H1 (cell line): ENCODE measurements at regions not wholly inside any gene's neighbourhood (a gene's known extent, or its start where the extent isn't known, plus 50 kb on each side); places are given as distances from the start of the nearest gene placed in this dataset.

Source experiments
- CHD1 ChIP-seq: IDR thresholded peaks from 2 replicates; pipeline ENCODE4 v1.6.1; 2012; ENCODE audit warnings: low read depth, low read length, improper control_type of control experiment
- EZH2 ChIP-seq: fragments of 200-600 bp; sonication (generic); IDR thresholded peaks from 2 replicates; pipeline ENCODE4 v1.7.1; 2012; ENCODE audit warnings: low read depth, mild to moderate bottlenecking, moderate library complexity, low read length, inconsistent platforms; ENCODE audit not compliant: severe bottlenecking
- HDAC2 ChIP-seq, 2 experiments: fragments of 300-600 bp in 1 of 2; sonication (generic) in 1 of 2; IDR thresholded peaks; 2 replicates each; pipeline ENCODE4 v1.6.1; 2011 to 2012; ENCODE audit warnings: low read depth in 2 of 2, low read length in 2 of 2, mild to moderate bottlenecking in 2 of 2, moderate library complexity in 2 of 2, borderline replicate concordance in 1 of 2, inconsistent platforms in 1 of 2
- SRF ChIP-seq: IDR thresholded peaks from 2 replicates; pipeline ENCODE4 v1.6.1; 2011; ENCODE audit warnings: mild to moderate bottlenecking, low read depth, low read length, moderate library complexity
- TCF12 ChIP-seq: IDR thresholded peaks from 2 replicates; pipeline ENCODE4 v1.6.1; 2011; ENCODE audit warnings: low read depth, mild to moderate bottlenecking, low read length
- ZNF274 ChIP-seq: IDR thresholded peaks from 2 replicates; pipeline ENCODE4 v1.7.0; 2012; ENCODE audit warnings: low read length, borderline replicate concordance; ENCODE audit errors: extremely low read depth
- TF ChIP-seq, protein P1 (sequence below), 3 experiments: IDR thresholded peaks; 1 replicate in 2 of 3; 2 replicates in 1 of 3; pipeline versions ENCODE4 v1.5.1 to v1.6.1; 2011; ENCODE audit warnings: low read length in 3 of 3, mild to moderate bottlenecking in 3 of 3, inconsistent platforms in 2 of 3, low read depth in 1 of 3, moderate library complexity in 1 of 3; ENCODE audit not compliant: insufficient read depth in 1 of 3; ENCODE audit errors: control extremely low read depth in 1 of 3

DNA sequence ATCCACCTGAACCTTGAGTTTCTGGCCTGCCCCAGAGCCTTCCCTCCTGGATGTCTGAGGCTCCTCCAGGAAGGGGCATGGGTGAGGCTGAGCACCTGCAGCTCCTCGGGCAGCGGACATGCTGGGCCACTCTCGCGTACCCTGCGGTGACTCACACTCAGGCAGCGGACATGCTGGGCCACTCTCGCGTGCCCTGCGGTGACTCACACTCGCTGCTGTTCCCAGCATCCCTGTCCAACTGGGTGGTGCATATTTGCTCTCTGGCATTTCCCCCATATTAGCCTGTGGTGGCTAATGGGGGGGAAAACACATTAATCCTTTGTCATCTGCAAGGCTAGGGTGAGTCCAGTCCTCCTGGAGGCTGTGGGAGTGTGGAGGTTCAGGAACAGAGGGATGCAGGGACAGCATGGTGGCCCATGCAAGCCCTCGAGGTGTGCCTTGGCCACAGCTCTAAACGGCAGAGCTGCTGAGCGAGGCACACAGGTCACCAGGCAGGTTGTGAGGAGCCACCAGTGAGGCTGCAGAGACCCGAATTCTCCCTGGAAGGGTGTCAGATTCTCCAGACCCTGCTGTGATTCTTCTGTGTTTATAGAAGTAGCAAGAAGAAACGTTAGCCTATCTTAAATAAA, 728.1 kb downstream of the BRD1 start:
- TF ChIP-seq HDAC2 (IDR thresholded peaks at IDR 0.05; ENCODE audit: borderline replicate concordance in 1 of 2, low read depth in 2 of 2, low read length in 2 of 2), result no peak
- TF ChIP-seq ZNF274, result no peak
- no peak for TF ChIP-seq SRF
- TF ChIP-seq, protein P1, sequence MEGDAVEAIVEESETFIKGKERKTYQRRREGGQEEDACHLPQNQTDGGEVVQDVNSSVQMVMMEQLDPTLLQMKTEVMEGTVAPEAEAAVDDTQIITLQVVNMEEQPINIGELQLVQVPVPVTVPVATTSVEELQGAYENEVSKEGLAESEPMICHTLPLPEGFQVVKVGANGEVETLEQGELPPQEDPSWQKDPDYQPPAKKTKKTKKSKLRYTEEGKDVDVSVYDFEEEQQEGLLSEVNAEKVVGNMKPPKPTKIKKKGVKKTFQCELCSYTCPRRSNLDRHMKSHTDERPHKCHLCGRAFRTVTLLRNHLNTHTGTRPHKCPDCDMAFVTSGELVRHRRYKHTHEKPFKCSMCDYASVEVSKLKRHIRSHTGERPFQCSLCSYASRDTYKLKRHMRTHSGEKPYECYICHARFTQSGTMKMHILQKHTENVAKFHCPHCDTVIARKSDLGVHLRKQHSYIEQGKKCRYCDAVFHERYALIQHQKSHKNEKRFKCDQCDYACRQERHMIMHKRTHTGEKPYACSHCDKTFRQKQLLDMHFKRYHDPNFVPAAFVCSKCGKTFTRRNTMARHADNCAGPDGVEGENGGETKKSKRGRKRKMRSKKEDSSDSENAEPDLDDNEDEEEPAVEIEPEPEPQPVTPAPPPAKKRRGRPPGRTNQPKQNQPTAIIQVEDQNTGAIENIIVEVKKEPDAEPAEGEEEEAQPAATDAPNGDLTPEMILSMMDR (IDR thresholded peaks at IDR 0.05; ENCODE audit: control extremely low read depth in 1 of 3, insufficient read depth in 1 of 3, low read depth in 1 of 3, low read length in 3 of 3), result no peak
- no peak for TF ChIP-seq EZH2
- no peak for TF ChIP-seq TCF12
- no peak for TF ChIP-seq CHD1
